Common myeloid progenitor, CD34-positive (primary cell): ENCODE measurements at regions not wholly inside any gene's neighbourhood (a gene's known extent, or its start where the extent isn't known, plus 50 kb on each side); places are given as distances from the start of the nearest gene placed in this dataset.

Experiments used
- CTCF ChIA-PET: fragments of 350-600 bp; sonication (Branson Sonifier 250); formaldehyde crosslinking; loops from one replicate; lab custom pipeline; 2021; ENCODE audit warnings: antibody characterized with exemption; lab: Charles Lee
- POLR2A ChIA-PET: fragments of 350-600 bp; sonication (Branson Sonifier 250); formaldehyde crosslinking; loops from one replicate; lab custom pipeline; 2021; ENCODE audit warnings: antibody characterized with exemption; lab: Charles Lee
- DNase-seq, 3 donors: peaks; one replicate each; pipeline versions ENCODE4 v3.0.0 to v3.0.0-alpha.2; 2013
- H3K27ac ChIP-seq, 2 experiments: 1 replicate in 1 of 2; 2 replicates in 1 of 2; pipeline ENCODE4 v1.7.0; 2013; ENCODE audit warnings: inconsistent platforms in 2 of 2, low read length in 2 of 2, mild to moderate bottlenecking in 2 of 2, low read depth in 1 of 2, moderate library complexity in 1 of 2; ENCODE audit not compliant: severe bottlenecking in 2 of 2, insufficient read depth in 1 of 2, poor library complexity in 1 of 2
- H3K27me3 ChIP-seq, 5 experiments: replicated peaks in 2 of 5; 1 replicate in 3 of 5; 2 replicates in 2 of 5; pipeline versions ENCODE4 v1.6.1 to v1.7.0; 2013; ENCODE audit warnings: low read length in 4 of 5, mild to moderate bottlenecking in 2 of 5, moderate library complexity in 2 of 5, inconsistent platforms in 1 of 5; ENCODE audit not compliant: insufficient read depth in 5 of 5, control insufficient read depth in 4 of 5
- H3K36me3 ChIP-seq, 4 experiments: 1 replicate in 2 of 4; 2 replicates in 2 of 4; pipeline versions ENCODE4 v1.6.1 to v1.7.0; 2013; ENCODE audit warnings: low read length in 3 of 4, control low read depth in 1 of 4, mild to moderate bottlenecking in 1 of 4; ENCODE audit not compliant: control insufficient read depth in 4 of 4, insufficient read depth in 4 of 4
- H3K4me1 ChIP-seq, 4 experiments: 1 replicate in 3 of 4; 2 replicates in 1 of 4; pipeline versions ENCODE4 v1.6.1 to v1.7.1; 2013; ENCODE audit warnings: low read length in 3 of 4, mild to moderate bottlenecking in 3 of 4, control low read depth in 1 of 4, inconsistent platforms in 1 of 4, moderate library complexity in 1 of 4; ENCODE audit not compliant: control insufficient read depth in 4 of 4, insufficient read depth in 4 of 4; ENCODE audit errors: control extremely low read depth in 1 of 4
- H3K4me3 ChIP-seq, 7 experiments: 1 replicate in 4 of 7; 2 replicates in 3 of 7; pipeline versions ENCODE4 v1.5.1 to v1.7.0; 2013; ENCODE audit warnings: mild to moderate bottlenecking in 7 of 7, low read length in 6 of 7, moderate library complexity in 6 of 7, inconsistent platforms in 2 of 7, low read depth in 2 of 7, control low read depth in 1 of 7; ENCODE audit not compliant: insufficient read depth in 4 of 7, control insufficient read depth in 1 of 7; ENCODE audit errors: extremely low read depth in 1 of 7
- H3K9me3 ChIP-seq, 5 experiments: 1 replicate in 4 of 5; 2 replicates in 1 of 5; pipeline versions ENCODE4 v1.6.1 to v1.7.1; 2013; ENCODE audit warnings: low read length in 4 of 5, mild to moderate bottlenecking in 2 of 5, inconsistent platforms in 1 of 5, low read depth in 1 of 5, moderate library complexity in 1 of 5; ENCODE audit not compliant: control insufficient read depth in 4 of 5, insufficient read depth in 2 of 5; ENCODE audit errors: control extremely low read depth in 1 of 5
- WGBS: methylation state at CpG from one replicate; pipeline ENCODE4 v1.1.5; 2013; ENCODE audit not compliant: insufficient coverage; 5-methylcytosine and 5-hydroxymethylcytosine counted together

GRCh38 chr3:144548346-144548745 is 576.7 kb downstream of the DIPK2A start:
- Histone ChIP-seq H3K36me3 (no peaks in the 10 kb centered on the region), H3K4me1 (no peaks in the 10 kb centered on the region), H3K9me3 (no peaks in the 10 kb centered on the region), H3K27me3 (no peaks in the 10 kb centered on the region), H3K27ac (no peak overlapping the region), H3K4me3 (no peak overlapping the region)
- POLR2A ChIA-PET, result no interaction called here
- 100% methylated on average over 2 of the region's 4 CpGs for WGBS
- CTCF ChIA-PET, result no interaction called here
- no peak for DNase-seq

DNA sequence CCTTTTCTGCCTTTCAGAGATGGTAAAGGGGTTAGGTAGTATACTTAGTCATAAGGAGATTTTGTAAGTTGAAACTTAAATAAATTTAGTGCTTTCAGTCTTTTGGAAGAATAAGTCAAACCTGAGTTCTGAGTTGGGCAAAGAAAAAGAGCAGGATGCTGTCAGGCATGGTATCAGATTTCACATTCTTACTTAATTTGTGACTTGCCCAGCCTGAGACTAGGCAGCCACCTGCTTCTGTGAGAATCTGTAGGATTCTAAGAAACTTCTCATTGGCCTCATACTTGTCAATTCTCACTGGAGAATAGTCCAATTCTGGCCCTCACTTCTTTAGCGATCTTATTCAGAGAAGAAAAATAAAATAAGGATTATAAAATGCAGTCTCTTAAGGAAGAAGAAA is 577.5 kb downstream of the DIPK2A start:
- Histone ChIP-seq H3K9me3 (no peaks in the 10 kb centered on the region), H3K4me1 (no peaks in the 10 kb centered on the region), H3K36me3 (no peaks in the 10 kb centered on the region), H3K27me3 (no peaks in the 10 kb centered on the region), H3K4me3 (no peak overlapping the region), H3K27ac (no peak overlapping the region)
- ChIA-PET POLR2A (no interaction called here), CTCF (no interaction called here)
- DNase-seq, result no peak
- WGBS, result 100% methylated on average over 1 of the region's 1 CpG

DNA sequence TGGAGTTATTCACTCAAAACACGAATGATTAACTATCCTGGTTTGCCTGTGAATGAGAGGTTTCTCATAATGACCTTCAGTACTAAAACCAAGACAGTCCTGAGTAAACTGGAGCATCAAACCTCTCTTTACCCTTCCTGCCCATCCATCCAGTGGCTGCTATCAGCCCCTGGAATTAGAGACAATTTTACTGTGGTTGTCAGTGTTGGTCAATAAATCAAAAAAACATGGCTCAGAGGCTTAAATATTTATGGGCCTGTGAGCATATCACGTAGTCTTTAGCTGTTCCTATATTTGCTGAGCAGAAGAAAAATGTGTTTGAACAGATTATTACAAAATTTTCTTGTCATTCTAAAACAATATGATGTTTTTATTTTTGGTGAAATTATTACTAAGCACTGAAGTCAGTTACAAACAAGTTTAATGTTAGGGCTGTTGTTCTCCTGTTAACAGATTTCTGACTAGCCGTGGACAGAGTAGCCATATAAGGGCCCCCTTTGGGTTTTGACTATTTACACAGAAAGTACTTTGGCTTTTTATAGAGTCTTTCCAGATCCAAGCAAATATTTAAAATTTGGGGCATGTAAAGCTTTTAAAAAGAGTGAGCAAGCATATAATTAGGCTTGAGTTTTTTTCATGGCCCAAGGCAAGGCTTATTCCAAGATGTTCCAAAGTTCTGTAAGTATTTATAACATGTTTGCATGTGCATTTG is 580.9 kb downstream of the DIPK2A start:
- H3K9me3 ChIP-seq, result no peaks in the 10 kb centered on the region

GRCh38 chr3:144553301-144553700 is 581.7 kb downstream of the DIPK2A start:
- Histone ChIP-seq H3K4me1 (no peaks in the 10 kb centered on the region), H3K27me3 (no peaks in the 10 kb centered on the region), H3K4me3 (no peak overlapping the region), H3K9me3 (no peaks in the 10 kb centered on the region), H3K36me3 (no peaks in the 10 kb centered on the region), H3K27ac (no peak overlapping the region)
- POLR2A ChIA-PET, result no interaction called here
- WGBS, result no CpG with 5 or more reads among the region's 1 CpG
- no peak for DNase-seq
- CTCF ChIA-PET, result no interaction called here

More for the DNA sequence above, 580.9 kb downstream of the DIPK2A start:
- no CpG with 5 or more reads among the region's 3 CpGs for WGBS
- no peaks in the 10 kb centered on the region for H3K36me3 ChIP-seq
- no peaks in the 10 kb centered on the region for H3K27me3 ChIP-seq
- no peak for DNase-seq
- CTCF ChIA-PET, result no interaction called here
- no peak overlapping the region for H3K4me3 ChIP-seq
- POLR2A ChIA-PET, result interaction anchor here (0.6 kb wide), 1 partner anchor 567 kb away, joined by 3 read pairs; no protein-coding TSS in a partner anchor
- no peaks in the 10 kb centered on the region for H3K4me1 ChIP-seq
- no peak overlapping the region for H3K27ac ChIP-seq

DNA sequence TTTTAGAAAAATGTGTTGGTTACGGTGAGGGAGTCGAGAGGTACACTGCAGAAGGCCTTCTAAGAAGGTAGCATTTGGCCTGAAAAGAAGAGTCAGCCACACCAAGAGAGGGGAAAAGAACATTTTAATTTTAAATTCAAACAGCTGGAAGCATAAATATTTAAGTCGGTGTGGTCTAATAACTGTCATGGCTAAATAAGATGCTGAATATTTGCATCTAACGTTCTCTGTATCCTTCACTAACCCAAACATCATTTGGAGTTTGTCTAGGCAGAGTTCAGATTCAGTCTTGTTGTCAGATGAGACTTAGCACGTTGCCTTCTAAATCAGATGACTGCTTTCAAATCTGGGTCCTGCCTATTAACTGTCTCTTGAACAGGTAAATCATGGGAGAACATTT is 583.3 kb downstream of the DIPK2A start:
- POLR2A ChIA-PET, result no interaction called here
- 95% methylated on average over 4 of the region's 5 CpGs for WGBS
- CTCF ChIA-PET, result no interaction called here

DNA sequence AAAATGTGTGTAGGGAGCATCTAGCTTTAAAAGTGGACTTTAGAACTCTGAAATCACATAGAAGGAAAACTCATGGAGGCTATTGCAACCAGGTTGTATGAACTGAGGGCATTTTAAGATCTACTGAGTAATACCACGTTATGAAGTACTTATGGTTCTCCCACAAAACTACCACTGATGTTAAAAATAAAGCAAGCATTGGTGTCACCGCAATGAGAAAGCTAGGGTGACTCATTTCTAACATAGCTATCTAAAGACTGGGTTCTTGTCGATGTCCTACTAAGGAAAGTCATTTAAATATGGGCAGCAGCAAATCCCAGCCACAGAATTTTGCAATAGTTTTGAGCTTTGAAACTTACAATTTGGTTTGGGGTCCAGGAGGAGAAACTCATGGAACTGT is 584.8 kb downstream of the DIPK2A start:
- no peaks in the 10 kb centered on the region for H3K36me3 ChIP-seq
- no peak overlapping the region for H3K27ac ChIP-seq
- no peak overlapping the region for H3K4me3 ChIP-seq
- WGBS, result 73% methylated on average over 3 of the region's 3 CpGs
- ChIA-PET POLR2A (no interaction called here), CTCF (no interaction called here)
- H3K9me3 ChIP-seq, result no peaks in the 10 kb centered on the region
- no peak for DNase-seq
- H3K4me1 ChIP-seq, result no peaks in the 10 kb centered on the region
- H3K27me3 ChIP-seq, result no peaks in the 10 kb centered on the region

More for the DNA sequence above, 583.3 kb downstream of the DIPK2A start:
- Histone ChIP-seq H3K9me3 (no peaks in the 10 kb centered on the region), H3K27me3 (no peaks in the 10 kb centered on the region), H3K27ac (no peak overlapping the region), H3K4me3 (no peak overlapping the region), H3K36me3 (no peaks in the 10 kb centered on the region), H3K4me1 (no peaks in the 10 kb centered on the region)
- DNase-seq, result no peak

- H3K4me3 ChIP-seq, result no peak overlapping the region
- no peaks in the 10 kb centered on the region for H3K36me3 ChIP-seq
- WGBS, result 92% methylated on average over 1 of the region's 2 CpGs
- no peak for DNase-seq
- H3K27ac ChIP-seq, result no peak overlapping the region
- no peaks in the 10 kb centered on the region for H3K4me1 ChIP-seq
- H3K27me3 ChIP-seq, result no peaks in the 10 kb centered on the region
- ChIA-PET POLR2A (no interaction called here), CTCF (no interaction called here)
- no peaks in the 10 kb centered on the region for H3K9me3 ChIP-seq
Measured at GRCh38 chr3:144557515-144557914, 585.9 kb downstream of the DIPK2A start.
